ENCODE measurements at regions not wholly inside any gene's neighbourhood (a gene's known extent, or its start where the extent isn't known, plus 50 kb on each side); places are given as distances from the start of the nearest gene placed in this dataset.
"Not testable (repeated sequence)": the region's sequence is repeated elsewhere in the genome, so short reads cannot be mapped to it uniquely, and the experiment has no call there.

DNA sequence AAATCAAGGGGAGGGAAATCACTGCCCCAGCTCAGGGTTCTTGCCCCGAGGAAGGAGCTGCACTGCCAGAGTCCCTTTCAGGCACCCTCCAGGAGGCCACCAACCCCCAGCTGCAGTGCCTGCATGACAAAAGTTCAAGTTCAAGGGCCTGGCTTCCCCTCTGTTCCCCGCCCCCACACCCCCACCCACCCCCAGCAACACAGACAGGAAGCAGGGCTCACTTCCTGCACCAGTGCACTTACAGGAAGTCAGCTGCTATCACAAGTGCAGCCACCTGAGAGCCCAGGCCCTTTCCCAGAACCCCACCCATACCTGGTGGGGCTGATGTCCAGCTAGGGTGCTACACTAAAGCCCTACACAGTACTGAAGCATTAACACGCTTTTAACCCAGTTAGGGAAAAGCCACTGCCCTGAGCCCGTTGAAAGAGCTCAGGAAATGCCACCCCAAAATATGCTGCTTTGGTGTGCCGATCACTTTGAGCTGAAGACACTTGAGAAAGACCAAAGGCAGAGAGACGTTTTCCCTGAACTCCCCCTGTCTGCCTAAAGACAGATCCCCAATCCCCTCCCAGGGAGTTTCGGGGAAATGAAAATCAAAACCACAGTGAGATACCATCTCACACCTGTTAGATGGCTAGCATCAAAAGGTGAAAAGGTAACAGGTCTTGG, 109.9 kb upstream of the CAB39 start:
- no peaks in the 10 kb centered on the region for H3K9me3 ChIP-seq
- DNase-seq (ENCODE audit: low spot score), result no peak
- H3K4me3 ChIP-seq, result no peak overlapping the region
- no peak overlapping the region for H3K27ac ChIP-seq
- no peaks in the 10 kb centered on the region for H3K4me1 ChIP-seq
- TF ChIP-seq, protein P1, sequence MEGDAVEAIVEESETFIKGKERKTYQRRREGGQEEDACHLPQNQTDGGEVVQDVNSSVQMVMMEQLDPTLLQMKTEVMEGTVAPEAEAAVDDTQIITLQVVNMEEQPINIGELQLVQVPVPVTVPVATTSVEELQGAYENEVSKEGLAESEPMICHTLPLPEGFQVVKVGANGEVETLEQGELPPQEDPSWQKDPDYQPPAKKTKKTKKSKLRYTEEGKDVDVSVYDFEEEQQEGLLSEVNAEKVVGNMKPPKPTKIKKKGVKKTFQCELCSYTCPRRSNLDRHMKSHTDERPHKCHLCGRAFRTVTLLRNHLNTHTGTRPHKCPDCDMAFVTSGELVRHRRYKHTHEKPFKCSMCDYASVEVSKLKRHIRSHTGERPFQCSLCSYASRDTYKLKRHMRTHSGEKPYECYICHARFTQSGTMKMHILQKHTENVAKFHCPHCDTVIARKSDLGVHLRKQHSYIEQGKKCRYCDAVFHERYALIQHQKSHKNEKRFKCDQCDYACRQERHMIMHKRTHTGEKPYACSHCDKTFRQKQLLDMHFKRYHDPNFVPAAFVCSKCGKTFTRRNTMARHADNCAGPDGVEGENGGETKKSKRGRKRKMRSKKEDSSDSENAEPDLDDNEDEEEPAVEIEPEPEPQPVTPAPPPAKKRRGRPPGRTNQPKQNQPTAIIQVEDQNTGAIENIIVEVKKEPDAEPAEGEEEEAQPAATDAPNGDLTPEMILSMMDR (IDR thresholded peaks at IDR 0.05), result no peak
- H3K36me3 ChIP-seq, result no peaks in the 10 kb centered on the region
- H3K27me3 ChIP-seq, result no peaks in the 10 kb centered on the region

DNA sequence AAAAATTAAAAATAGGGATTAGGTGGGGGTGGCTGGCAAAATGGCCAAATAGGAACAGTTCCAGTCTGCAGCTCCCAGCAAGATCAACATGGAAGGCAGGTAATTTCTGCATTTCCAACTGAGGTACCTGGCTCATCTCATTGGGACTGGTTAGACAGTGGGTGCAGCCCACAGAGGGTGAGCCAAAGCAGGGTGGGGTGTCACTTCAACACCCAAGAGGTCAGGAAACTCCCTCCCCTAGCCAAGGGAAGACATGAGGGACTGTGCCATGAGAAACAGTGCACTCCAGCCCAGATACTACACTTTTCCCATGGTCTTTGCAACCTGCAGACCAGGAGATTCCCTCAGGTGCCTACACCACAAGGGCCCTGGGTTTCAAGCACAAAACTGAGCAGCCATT, 109.3 kb upstream of the CAB39 start:
- H3K36me3 ChIP-seq; DNase-seq (ENCODE audit: low spot score); H3K27ac ChIP-seq; H3K27me3 ChIP-seq; H3K4me1 ChIP-seq; H3K4me3 ChIP-seq; H3K9me3 ChIP-seq: not testable (repeated sequence)

DNA sequence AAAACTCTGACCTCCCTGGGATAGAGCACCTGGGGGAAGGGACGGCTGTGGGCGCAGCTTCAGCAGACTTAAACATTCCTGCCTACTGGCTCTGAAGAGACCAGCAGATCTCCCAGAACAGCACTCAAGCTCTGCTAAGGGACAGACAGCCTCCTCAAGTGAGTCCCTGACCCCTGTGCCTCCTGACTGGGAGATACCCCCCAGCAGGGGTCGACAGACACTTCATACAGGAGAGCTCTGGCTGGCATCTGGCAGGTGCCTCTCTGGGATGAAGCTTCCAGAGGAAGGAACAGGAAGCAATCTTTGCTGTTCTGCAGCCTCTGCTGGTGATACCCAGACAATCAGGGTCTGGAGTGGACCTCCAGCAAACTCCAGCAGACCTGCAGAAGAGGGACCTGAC, 108.5 kb upstream of the CAB39 start:
- not testable (repeated sequence) for H3K9me3 ChIP-seq; H3K4me3 ChIP-seq; H3K36me3 ChIP-seq; H3K27ac ChIP-seq; H3K4me1 ChIP-seq; H3K27me3 ChIP-seq; DNase-seq (ENCODE audit: low spot score)

DNA sequence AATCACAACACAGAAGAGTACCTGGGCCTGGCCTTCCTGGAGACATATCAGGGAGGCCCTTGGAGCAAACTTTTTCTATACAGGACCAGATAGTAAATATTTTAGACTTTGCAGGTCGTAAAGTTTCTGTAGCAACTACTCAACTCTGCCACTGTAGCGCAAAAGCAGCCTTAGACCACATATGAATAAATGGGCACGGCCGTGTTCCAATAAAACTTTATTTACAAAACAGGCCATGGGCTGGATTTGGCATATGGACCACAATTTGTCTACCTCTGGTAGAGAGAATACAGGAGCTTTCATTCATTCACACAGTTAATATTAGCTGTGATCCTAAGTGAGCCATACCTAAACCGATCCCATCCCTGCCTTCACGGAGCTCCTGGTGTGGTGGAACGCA, 98.6 kb upstream of the CAB39 start:
- TF ChIP-seq, protein P1 (IDR thresholded peaks at IDR 0.05), result no peak

DNA sequence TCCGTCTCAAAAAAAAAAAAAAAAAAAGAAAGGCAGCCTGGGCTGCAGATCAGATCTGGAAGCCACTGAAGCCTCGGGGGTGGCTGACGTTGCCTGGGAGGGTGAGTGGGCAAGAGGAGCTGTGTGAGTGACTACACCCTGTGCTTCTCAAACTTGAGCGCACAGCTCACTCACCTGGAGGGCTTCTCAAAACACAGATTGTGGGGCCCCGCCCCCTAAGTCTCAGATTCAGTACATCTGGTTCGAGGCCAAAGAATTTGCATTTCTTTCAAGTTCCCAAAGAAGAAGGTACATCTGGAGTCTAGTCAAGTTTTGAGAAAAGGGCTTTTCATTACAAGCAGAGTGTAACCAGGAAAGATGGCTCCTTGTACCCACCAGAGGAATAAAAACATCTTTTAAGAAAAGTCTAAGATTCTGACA, 97.7 kb upstream of the CAB39 start:
- no peak for DNase-seq (ENCODE audit: low spot score)
- no peak overlapping the region for H3K4me3 ChIP-seq
- H3K9me3 ChIP-seq, result no peaks in the 10 kb centered on the region
- no peak overlapping the region for H3K27ac ChIP-seq
- no peaks in the 10 kb centered on the region for H3K27me3 ChIP-seq
- TF ChIP-seq, protein P1 (IDR thresholded peaks at IDR 0.05), result no peak
- H3K36me3 ChIP-seq, result no peaks in the 10 kb centered on the region
- no peaks in the 10 kb centered on the region for H3K4me1 ChIP-seq

More for the DNA sequence above, 98.6 kb upstream of the CAB39 start:
- H3K27me3 ChIP-seq, result no peaks in the 10 kb centered on the region
- DNase-seq (ENCODE audit: low spot score), result no peak
- no peaks in the 10 kb centered on the region for H3K9me3 ChIP-seq
- no peaks in the 10 kb centered on the region for H3K36me3 ChIP-seq
- no peak overlapping the region for H3K4me3 ChIP-seq
- no peaks in the 10 kb centered on the region for H3K4me1 ChIP-seq
- H3K27ac ChIP-seq, result no peak overlapping the region

DNA sequence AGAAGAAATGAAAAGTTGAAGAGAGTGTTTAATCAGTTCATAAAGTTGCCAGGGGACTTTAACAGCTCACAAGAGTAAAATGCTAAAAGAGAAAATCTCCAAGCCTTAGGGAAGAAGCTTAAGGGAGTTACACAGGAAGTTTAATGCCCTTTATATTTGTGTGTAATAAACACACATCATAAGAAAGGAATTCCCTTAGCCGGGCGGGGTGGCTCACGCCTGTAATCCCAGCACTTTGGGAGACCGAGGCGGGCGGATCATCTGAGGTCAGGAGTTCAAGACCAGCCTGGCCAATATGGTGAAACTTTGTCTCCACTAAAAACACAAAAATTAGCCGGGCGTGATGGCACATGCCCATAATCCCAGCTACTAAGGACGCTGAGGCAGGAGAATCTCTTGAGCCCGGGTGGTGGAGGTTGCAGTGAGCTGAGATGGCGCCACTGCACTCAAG, 95.4 kb upstream of the CAB39 start:
- not testable (repeated sequence) for H3K27ac ChIP-seq; DNase-seq (ENCODE audit: low spot score); H3K4me3 ChIP-seq

DNA sequence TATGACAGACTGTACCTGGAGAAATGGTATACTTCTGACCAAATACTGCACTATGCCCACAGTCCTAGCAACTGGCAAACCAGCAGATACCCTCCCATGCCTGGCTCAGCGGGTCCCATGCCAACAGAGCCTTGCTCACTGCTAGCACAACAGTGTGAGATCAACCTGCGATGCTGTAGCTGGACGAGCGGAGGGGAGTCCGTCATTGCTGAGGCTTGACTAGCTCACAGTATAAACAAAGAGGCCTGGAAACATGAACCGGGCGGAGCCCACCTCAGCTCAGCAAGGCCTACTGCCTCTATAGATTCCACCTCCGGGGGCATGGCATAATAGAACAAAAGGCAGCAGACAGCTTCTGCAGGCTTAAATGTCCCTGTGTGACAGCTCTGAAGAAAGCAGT, 93.2 kb upstream of the CAB39 start:
- H3K27ac ChIP-seq, result no peak overlapping the region
- TF ChIP-seq, protein P1 (IDR thresholded peaks at IDR 0.05), result no peak
- H3K27me3 ChIP-seq, result no peaks in the 10 kb centered on the region
- H3K4me3 ChIP-seq, result no peak overlapping the region
- no peak for DNase-seq (ENCODE audit: low spot score)
- no peaks in the 10 kb centered on the region for H3K36me3 ChIP-seq
- no peaks in the 10 kb centered on the region for H3K4me1 ChIP-seq
- H3K9me3 ChIP-seq, result no peaks in the 10 kb centered on the region

More for the DNA sequence above, 95.4 kb upstream of the CAB39 start:
- H3K9me3 ChIP-seq, H3K4me1 ChIP-seq, H3K27me3 ChIP-seq, H3K36me3 ChIP-seq: not testable (repeated sequence)

DNA sequence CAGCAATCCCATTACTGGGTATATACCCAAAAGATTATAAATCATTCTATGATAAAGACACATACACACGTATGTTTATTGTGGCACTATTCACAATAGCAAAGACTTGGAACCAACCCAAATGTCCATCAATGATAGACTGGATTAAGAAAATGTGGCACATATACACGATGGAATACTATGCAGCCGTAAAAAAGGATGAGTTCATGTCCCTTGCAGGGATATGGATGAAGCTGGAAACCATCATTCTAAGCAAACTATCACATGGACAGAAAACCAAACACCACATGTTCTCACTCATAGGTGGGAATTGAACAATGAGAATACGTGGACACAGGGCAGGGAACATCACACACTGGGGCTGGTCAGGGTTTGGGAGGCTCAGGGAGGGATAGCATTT, 87.4 kb upstream of the CAB39 start:
- DNase-seq (ENCODE audit: low spot score); H3K9me3 ChIP-seq; H3K4me3 ChIP-seq; H3K27me3 ChIP-seq; H3K36me3 ChIP-seq; H3K4me1 ChIP-seq; H3K27ac ChIP-seq: not testable (repeated sequence)

DNA sequence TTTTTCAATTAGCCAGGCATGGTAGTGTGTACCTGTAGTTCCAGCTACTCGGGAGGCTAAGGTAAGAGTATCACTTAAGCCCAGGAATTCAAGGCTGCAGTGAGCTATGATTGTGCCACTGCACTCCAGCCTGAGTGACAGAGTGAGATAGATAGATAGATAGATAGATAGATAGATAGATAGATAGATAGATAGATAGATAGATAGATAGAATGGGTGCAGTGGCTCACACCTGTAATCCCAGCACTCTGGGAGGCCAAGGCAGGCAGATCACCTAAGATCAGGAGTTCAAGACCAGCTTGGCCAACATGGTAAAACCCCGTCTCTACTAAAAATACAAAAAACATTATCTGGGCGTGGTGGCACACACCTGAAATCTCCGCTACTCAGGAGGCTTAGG, 85.6 kb upstream of the CAB39 start:
- H3K4me1 ChIP-seq; DNase-seq (ENCODE audit: low spot score); H3K9me3 ChIP-seq: not testable (repeated sequence)

More for the DNA sequence above, 85.6 kb upstream of the CAB39 start:
- not testable (repeated sequence) for H3K27me3 ChIP-seq, H3K36me3 ChIP-seq, H3K27ac ChIP-seq, H3K4me3 ChIP-seq
